Lower leg skin (tissue), 4 donors: ENCODE measurements at regions not wholly inside any gene's neighbourhood (a gene's known extent, or its start where the extent isn't known, plus 50 kb on each side); places are given as distances from the start of the nearest gene placed in this dataset.

Experiments used
- DNase-seq, 2 donors: peaks; one replicate each; pipeline ENCODE4 v3.0.0-alpha.2; 2019; ENCODE audit warnings: low spot score in 2 of 2
- H3K4me3 ChIP-seq: fragments of 200-600 bp; sonication (generic); 2 replicates; pipeline ENCODE4 v1.5.1; 2017; ENCODE audit warnings: mild to moderate bottlenecking, low read depth; ENCODE audit not compliant: poor library complexity, severe bottlenecking
- CTCF ChIP-seq, 3 donors: fragments of 450-650 bp; IDR thresholded peaks; one replicate each; pipeline ENCODE4 v1.5.1; 2016; ENCODE audit warnings: antibody characterized with exemption in 3 of 3, mild to moderate bottlenecking in 3 of 3, moderate library complexity in 2 of 3
- POLR2A ChIP-seq, 2 donors: fragments of 450-650 bp; IDR thresholded peaks; one replicate each; pipeline ENCODE4 v1.6.1; 2016 to 2017; ENCODE audit warnings: antibody characterized with exemption in 2 of 2, mild to moderate bottlenecking in 1 of 2, moderate library complexity in 1 of 2
- WGBS, 2 donors: methylation state at CpG; one replicate each; pipeline ENCODE4 v1.1.5; 2018; 5-methylcytosine and 5-hydroxymethylcytosine counted together
- intact Hi-C: fragments of 100-400 bp; cut with DNase I; formaldehyde crosslinking; loops from one replicate; pipeline ENCODE4 v1.15.0; 2023; ENCODE audit warnings: low total_unique reads

GRCh38 chr12:75825686-75826085, 205.9 kb downstream of the PHLDA1 start:
- no peak for DNase-seq
- WGBS, 2 donors, result 30 to 38% methylated on average over 4 of the region's 4 CpGs
- no peak for TF ChIP-seq CTCF (IDR thresholded peaks at IDR 0.05)
- TF ChIP-seq POLR2A (IDR thresholded peaks at IDR 0.05), result no peak
- intact Hi-C loops, result no loop called here
- no peak overlapping the region for H3K4me3 ChIP-seq

GRCh38 chr12:75823475-75823874, 208.1 kb downstream of the PHLDA1 start:
- H3K4me3 ChIP-seq, result no peak overlapping the region
- WGBS, 2 donors, result 93 to 94% methylated on average over 1 of the region's 1 CpG
- DNase-seq, result no peak
- no peak for TF ChIP-seq POLR2A (IDR thresholded peaks at IDR 0.05)
- no peak for TF ChIP-seq CTCF (IDR thresholded peaks at IDR 0.05)
- intact Hi-C loops, result no loop called here

GRCh38 chr12:75822416-75822815, 209.2 kb downstream of the PHLDA1 start:
- intact Hi-C loops, result no loop called here
- WGBS, 2 donors, result 52 to 63% methylated on average over 3 of the region's 3 CpGs
- no peak overlapping the region for H3K4me3 ChIP-seq
- TF ChIP-seq POLR2A (IDR thresholded peaks at IDR 0.05) (no peak), CTCF (IDR thresholded peaks at IDR 0.05) (no peak)
- DNase-seq, result no peak

- intact Hi-C loops, result no loop called here
- no peak overlapping the region for H3K4me3 ChIP-seq
- peak in 1 of 2 donors; percentile 66 for DNase-seq
- WGBS, 2 donors, result 46 to 49% methylated on average over 10 of the region's 10 CpGs
- TF ChIP-seq POLR2A (IDR thresholded peaks at IDR 0.05) (no peak), CTCF (IDR thresholded peaks at IDR 0.05) (no peak)
Measured at GRCh38 chr12:75820848-75821578, 210.6 kb downstream of the PHLDA1 start.

GRCh38 chr12:75820071-75820470, 211.5 kb downstream of the PHLDA1 start:
- no peak for TF ChIP-seq POLR2A (IDR thresholded peaks at IDR 0.05)
- TF ChIP-seq CTCF (IDR thresholded peaks at IDR 0.05), result no peak
- no peak for DNase-seq
- H3K4me3 ChIP-seq, result no peak overlapping the region
- intact Hi-C loops, result no loop called here

- TF ChIP-seq POLR2A (IDR thresholded peaks at IDR 0.05), result no peak
- TF ChIP-seq CTCF (IDR thresholded peaks at IDR 0.05), result no peak
- no peak for DNase-seq
- 80 to 86% methylated on average over 5 of the region's 5 CpGs for WGBS, 2 donors
- intact Hi-C loops, result no loop called here
- H3K4me3 ChIP-seq, result no peak overlapping the region
Measured at GRCh38 chr12:75819512-75819911, 212.1 kb downstream of the PHLDA1 start.
